ENCODE measurements at regions not wholly inside any gene's neighbourhood (a gene's known extent, or its start where the extent isn't known, plus 50 kb on each side); places are given as distances from the start of the nearest gene placed in this dataset.
"Not testable (repeated sequence)": the region's sequence is repeated elsewhere in the genome, so short reads cannot be mapped to it uniquely, and the experiment has no call there.

DNA sequence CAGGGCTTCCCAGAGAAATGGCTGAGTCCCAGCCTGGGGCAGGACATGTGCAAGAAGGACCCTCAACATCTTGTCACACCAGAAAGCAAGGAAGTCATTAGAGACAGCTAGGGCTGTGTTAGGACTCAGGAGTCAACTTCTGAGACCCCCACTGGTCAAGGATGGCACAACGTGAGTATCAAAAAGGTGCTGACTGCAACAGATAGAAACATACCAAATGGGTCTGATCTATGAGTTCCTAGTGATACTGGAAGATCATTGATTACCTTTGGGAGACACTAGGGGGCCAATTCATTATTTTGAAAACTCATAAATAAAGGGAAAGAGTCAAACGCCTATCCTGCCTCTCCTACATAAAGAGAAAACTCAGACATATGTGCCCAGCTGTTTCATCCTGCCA lies 73.5 kb upstream of the GJB6 start:
- H3K36me3 ChIP-seq: no peaks in the 10 kb centered on the region
- intact Hi-C loops (cut with DNase I): no loop called here
- H3K4me1 ChIP-seq: peaks cover 0 to 9% (median 6%) of the 10 kb centered on the region in 9 donors
- WGBS, 2 donors: 46 to 58% methylated on average over 2 of the region's 2 CpGs
- no peak for ATAC-seq
- H3K27ac ChIP-seq: no peak overlapping the region
- H3K9me3 ChIP-seq: peaks cover 0 to 23% (median 5%) of the 10 kb centered on the region in 11 donors
- H3K27me3 ChIP-seq: peaks cover 0 to 26% (median 23%) of the 10 kb centered on the region in 7 donors
- DNase-seq: no peak
- TF ChIP-seq, protein P1, sequence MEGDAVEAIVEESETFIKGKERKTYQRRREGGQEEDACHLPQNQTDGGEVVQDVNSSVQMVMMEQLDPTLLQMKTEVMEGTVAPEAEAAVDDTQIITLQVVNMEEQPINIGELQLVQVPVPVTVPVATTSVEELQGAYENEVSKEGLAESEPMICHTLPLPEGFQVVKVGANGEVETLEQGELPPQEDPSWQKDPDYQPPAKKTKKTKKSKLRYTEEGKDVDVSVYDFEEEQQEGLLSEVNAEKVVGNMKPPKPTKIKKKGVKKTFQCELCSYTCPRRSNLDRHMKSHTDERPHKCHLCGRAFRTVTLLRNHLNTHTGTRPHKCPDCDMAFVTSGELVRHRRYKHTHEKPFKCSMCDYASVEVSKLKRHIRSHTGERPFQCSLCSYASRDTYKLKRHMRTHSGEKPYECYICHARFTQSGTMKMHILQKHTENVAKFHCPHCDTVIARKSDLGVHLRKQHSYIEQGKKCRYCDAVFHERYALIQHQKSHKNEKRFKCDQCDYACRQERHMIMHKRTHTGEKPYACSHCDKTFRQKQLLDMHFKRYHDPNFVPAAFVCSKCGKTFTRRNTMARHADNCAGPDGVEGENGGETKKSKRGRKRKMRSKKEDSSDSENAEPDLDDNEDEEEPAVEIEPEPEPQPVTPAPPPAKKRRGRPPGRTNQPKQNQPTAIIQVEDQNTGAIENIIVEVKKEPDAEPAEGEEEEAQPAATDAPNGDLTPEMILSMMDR (IDR thresholded peaks at IDR 0.05): no peak
- no peak overlapping the region for H3K4me3 ChIP-seq

DNA sequence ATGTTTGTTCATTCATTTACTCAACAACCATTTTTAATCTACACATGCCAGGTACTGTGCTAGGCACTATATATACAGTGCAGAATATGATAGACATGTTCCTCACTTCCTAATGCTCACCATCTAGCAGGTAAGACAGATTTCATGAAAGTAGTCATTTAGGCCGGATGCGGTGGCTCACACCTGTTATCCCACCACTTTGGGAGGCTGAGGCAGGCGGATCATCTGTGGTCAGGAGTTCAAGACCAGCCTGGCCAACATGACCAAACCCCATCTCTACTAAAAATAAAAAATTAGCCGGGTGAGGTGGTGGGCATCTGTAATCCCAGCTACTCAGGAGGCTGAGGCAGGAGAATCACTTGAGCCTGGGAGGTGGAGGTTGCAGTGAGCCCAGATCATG lies 71.9 kb upstream of the GJB6 start:
- 82 to 95% methylated on average over 4 of the region's 4 CpGs for WGBS, 2 donors
- peaks cover 0 to 39% (median 33%) of the 10 kb centered on the region in 7 donors for H3K27me3 ChIP-seq
- ATAC-seq: not testable (repeated sequence)

DNA sequence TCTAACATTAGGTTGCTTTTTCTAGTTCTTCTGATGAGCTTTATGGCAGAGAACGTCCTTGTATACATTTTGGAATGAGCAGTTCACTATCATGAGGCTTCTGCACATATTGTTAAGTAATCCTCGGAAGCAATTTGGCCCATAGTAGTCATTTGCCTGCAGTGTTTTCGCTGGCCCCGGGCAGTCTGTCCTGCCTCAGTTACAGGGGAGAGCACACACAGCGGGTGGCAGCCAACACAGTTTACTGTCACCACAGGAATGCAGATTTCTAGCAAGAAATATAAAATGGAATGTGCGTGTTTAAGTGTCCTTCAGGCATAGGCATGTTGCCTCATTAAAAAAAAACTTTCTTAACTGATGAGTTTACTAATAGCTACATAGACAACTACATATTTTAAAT lies 71.5 kb upstream of the GJB6 start:
- intact Hi-C loops (cut with DNase I): no loop called here
- TF ChIP-seq, protein P1 (IDR thresholded peaks at IDR 0.05): no peak
- no peak for DNase-seq
- Histone ChIP-seq H3K27ac (no peak overlapping the region), H3K4me3 (no peak overlapping the region), H3K36me3 (no peaks in the 10 kb centered on the region), H3K4me1 (peaks cover 0 to 9% (median 6%) of the 10 kb centered on the region in 9 donors), H3K27me3 (peaks cover 0 to 39% (median 33%) of the 10 kb centered on the region in 7 donors), H3K9me3 (peaks cover 0 to 17% (median 5%) of the 10 kb centered on the region in 11 donors)
- 88 to 90% methylated on average over 6 of the region's 6 CpGs for WGBS, 2 donors
- ATAC-seq: no peak

More for the DNA sequence above, 71.9 kb upstream of the GJB6 start:
- H3K4me3 ChIP-seq; H3K4me1 ChIP-seq; H3K36me3 ChIP-seq; intact Hi-C loops (cut with DNase I); H3K27ac ChIP-seq; DNase-seq: not testable (repeated sequence)
- peaks cover 0 to 21% (median 5%) of the 10 kb centered on the region in 11 donors for H3K9me3 ChIP-seq

DNA sequence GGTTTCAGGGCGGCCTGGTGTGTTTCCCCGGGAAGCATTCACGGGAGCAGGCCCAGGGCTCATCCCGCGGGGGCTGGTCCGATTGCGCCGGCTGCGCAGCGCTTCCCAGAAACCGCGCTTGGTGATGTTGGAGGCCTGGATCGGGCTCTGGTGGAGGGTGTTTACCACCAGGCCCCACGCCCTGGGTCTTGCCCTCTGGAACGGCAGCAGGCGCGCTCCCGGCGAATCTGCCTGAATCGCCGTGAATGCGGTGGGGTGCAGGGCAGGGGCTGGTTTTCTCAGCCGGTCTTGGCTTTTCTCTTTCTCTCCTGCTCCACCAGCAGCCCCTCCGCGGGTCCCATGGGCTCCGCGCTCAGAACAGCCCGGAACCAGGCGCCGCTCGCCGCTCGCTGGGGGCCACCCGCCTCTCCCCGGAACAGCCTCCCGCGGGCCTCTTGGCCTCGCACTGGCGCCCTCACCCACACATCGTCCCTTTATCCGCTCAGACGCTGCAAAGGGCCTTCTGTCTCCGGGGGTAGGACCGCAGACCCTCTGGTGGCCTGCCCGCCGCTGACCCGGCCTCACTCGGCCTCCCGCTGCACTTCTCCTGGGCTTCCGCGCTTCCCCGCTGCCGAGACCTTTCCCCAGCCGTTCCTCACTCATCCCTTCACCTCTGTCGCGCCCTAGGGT lies 69.4 kb upstream of the GJB6 start:
- H3K36me3 ChIP-seq: no peaks in the 10 kb centered on the region
- WGBS, 2 donors: 16 to 22% methylated on average over 53 to 56 of the region's 56 CpGs
- peaks cover 0 to 9% (median 6%) of the 10 kb centered on the region in 9 donors for H3K4me1 ChIP-seq
- intact Hi-C loops (cut with DNase I): no loop called here
- H3K9me3 ChIP-seq: no peaks in the 10 kb centered on the region
- no peak overlapping the region for H3K27ac ChIP-seq
- peaks cover 0 to 45% (median 34%) of the 10 kb centered on the region in 7 donors for H3K27me3 ChIP-seq
- H3K4me3 ChIP-seq: peak overlapping the region in 8 of 10 donors; percentile 19 to 47 (median 42)
- ATAC-seq (peak in 6 of 8 donors; percentile 23 to 53 (median 43)), DNase-seq (peak; percentile 12 to 20)
- TF ChIP-seq, protein P1 (IDR thresholded peaks at IDR 0.05): no peak

DNA sequence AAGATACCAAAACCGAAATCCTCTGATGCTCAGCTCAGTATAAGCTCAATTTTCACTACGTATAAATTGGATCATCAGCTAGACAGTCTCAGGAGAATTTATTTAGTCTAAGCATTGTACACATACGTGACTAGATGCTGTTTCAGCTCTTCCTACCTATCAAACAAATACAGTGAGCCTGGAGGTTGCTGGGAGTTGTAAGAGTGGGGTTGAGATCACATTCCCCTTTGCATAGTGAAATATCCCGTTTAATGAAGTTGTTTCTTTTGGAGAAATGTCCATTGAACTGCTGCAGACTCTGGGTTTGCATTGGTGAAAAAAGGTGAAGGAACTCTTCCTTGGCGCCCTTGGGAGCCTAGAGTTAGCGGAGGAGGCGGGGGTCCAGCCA lies 68.9 kb upstream of the GJB6 start:
- DNase-seq (no peak), ATAC-seq (no peak)
- peaks cover 0 to 50% (median 34%) of the 10 kb centered on the region in 7 donors for H3K27me3 ChIP-seq
- H3K27ac ChIP-seq: no peak overlapping the region
- no peaks in the 10 kb centered on the region for H3K9me3 ChIP-seq
- peaks cover 0 to 9% (median 6%) of the 10 kb centered on the region in 9 donors for H3K4me1 ChIP-seq
- intact Hi-C loops (cut with DNase I): no loop called here
- 55 to 64% methylated on average over 7 of the region's 7 CpGs for WGBS, 2 donors
- no peaks in the 10 kb centered on the region for H3K36me3 ChIP-seq
- TF ChIP-seq, protein P1 (IDR thresholded peaks at IDR 0.05): no peak
- peak overlapping the region in 6 of 10 donors; percentile 32 to 47 (median 44) for H3K4me3 ChIP-seq
